ENCODE measurements at regions not wholly inside any gene's neighbourhood (a gene's known extent, or its start where the extent isn't known, plus 50 kb on each side); places are given as distances from the start of the nearest gene placed in this dataset.

DNA sequence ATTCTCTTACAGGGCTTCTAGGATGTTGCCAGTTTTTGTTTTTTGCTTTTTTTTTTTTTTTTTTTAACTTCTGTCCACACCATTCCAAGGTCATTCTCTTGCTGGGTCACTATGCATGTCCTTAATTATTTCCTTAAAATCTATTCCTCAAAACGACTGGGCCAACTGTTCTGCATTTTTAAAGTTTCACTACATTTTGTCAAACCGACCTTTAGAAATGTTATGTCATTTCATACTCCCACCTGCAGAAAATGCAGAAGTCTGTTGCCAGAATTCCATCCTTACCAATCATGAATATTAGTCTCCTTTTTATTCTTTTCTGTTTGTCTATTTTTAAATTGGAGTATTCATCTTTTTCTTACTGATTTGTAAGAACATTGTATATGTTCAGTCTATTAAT, 295.5 kb downstream of the ZSWIM6 start:
- TF ChIP-seq EZH2 (IDR thresholded peaks at IDR 0.05; ENCODE audit: borderline replicate concordance, low read depth, low read length, severe bottlenecking) = no peak
- TF ChIP-seq, protein P1, sequence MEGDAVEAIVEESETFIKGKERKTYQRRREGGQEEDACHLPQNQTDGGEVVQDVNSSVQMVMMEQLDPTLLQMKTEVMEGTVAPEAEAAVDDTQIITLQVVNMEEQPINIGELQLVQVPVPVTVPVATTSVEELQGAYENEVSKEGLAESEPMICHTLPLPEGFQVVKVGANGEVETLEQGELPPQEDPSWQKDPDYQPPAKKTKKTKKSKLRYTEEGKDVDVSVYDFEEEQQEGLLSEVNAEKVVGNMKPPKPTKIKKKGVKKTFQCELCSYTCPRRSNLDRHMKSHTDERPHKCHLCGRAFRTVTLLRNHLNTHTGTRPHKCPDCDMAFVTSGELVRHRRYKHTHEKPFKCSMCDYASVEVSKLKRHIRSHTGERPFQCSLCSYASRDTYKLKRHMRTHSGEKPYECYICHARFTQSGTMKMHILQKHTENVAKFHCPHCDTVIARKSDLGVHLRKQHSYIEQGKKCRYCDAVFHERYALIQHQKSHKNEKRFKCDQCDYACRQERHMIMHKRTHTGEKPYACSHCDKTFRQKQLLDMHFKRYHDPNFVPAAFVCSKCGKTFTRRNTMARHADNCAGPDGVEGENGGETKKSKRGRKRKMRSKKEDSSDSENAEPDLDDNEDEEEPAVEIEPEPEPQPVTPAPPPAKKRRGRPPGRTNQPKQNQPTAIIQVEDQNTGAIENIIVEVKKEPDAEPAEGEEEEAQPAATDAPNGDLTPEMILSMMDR (IDR thresholded peaks at IDR 0.05; ENCODE audit: borderline replicate concordance, extremely low read depth, low read length, poor library complexity, severe bottlenecking) = no peak
